CD4-positive, alpha-beta T cell (primary cell): ENCODE measurements at regions not wholly inside any gene's neighbourhood (a gene's known extent, or its start where the extent isn't known, plus 50 kb on each side); places are given as distances from the start of the nearest gene placed in this dataset.

ENCODE experiments used
- ATAC-seq: fragments of 200-7000 bp; cut with Tn5 transposase; one replicate; pipeline ENCODE4 v1.10.0; 2022; ENCODE audit warnings: mild to moderate bottlenecking; ENCODE audit not compliant: poor library complexity
- CTCF ChIA-PET: fragments of 350-600 bp; sonication (Branson Sonifier 250); formaldehyde crosslinking; loops from one replicate; lab custom pipeline; 2021; ENCODE audit warnings: antibody characterized with exemption, inconsistent platforms; lab: Charles Lee
- POLR2A ChIA-PET: fragments of 350-600 bp; sonication (Branson Sonifier 250); formaldehyde crosslinking; loops from one replicate; lab custom pipeline; 2021; ENCODE audit warnings: antibody characterized with exemption, inconsistent platforms; lab: Charles Lee
- DNase-seq, 14 experiments: peaks; one replicate each; pipeline ENCODE4 v3.0.0-alpha.2; 2013 to 2020; ENCODE audit warnings: mixed read lengths in 2 of 14
- H3K27ac ChIP-seq, 2 donors: one replicate each; pipeline versions ENCODE4 v1.5.1 to v1.7.0; 2013; ENCODE audit warnings: low read length in 2 of 2, low read depth in 1 of 2, mild to moderate bottlenecking in 1 of 2
- H3K27me3 ChIP-seq, 2 experiments: 1 replicate in 1 of 2; 2 replicates in 1 of 2; pipeline versions ENCODE4 v1.6.1 to v1.7.0; 2013; ENCODE audit warnings: low read length in 2 of 2, control low read depth in 1 of 2, mild to moderate bottlenecking in 1 of 2, moderate library complexity in 1 of 2; ENCODE audit not compliant: insufficient read depth in 2 of 2, control insufficient read depth in 1 of 2
- H3K36me3 ChIP-seq: one replicate; pipeline ENCODE4 v1.6.1; 2013; ENCODE audit warnings: low read length, control low read depth; ENCODE audit not compliant: insufficient read depth
- H3K4me1 ChIP-seq: one replicate; pipeline ENCODE4 v1.6.1; 2013; ENCODE audit warnings: low read length, control low read depth; ENCODE audit not compliant: insufficient read depth
- H3K4me3 ChIP-seq: one replicate; pipeline ENCODE4 v1.5.1; 2013; ENCODE audit warnings: mild to moderate bottlenecking, low read length, moderate library complexity
- H3K9me3 ChIP-seq, 2 experiments: 1 replicate in 1 of 2; 2 replicates in 1 of 2; pipeline versions ENCODE4 v1.6.1 to v1.7.0; 2013; ENCODE audit warnings: low read length in 2 of 2, mild to moderate bottlenecking in 2 of 2, control low read depth in 1 of 2, moderate library complexity in 1 of 2; ENCODE audit not compliant: control insufficient read depth in 1 of 2, insufficient read depth in 1 of 2
- H3K27ac Mint-ChIP-seq: one replicate; pipeline ENCODE4 v1.8.0; 2020; ENCODE audit warnings: mixed read lengths
- H3K27me3 Mint-ChIP-seq: one replicate; pipeline ENCODE4 v1.8.0; 2021; ENCODE audit warnings: mixed read lengths
- H3K36me3 Mint-ChIP-seq: one replicate; pipeline ENCODE4 v1.8.0; 2021; ENCODE audit warnings: low read depth, mixed read lengths
- H3K4me1 Mint-ChIP-seq: one replicate; pipeline ENCODE4 v1.8.0; 2021; ENCODE audit warnings: low read depth, mixed read lengths
- H3K4me3 Mint-ChIP-seq: one replicate; pipeline ENCODE4 v1.8.0; 2020; ENCODE audit warnings: mild to moderate bottlenecking, mixed read lengths
- H3K9me3 Mint-ChIP-seq: one replicate; pipeline ENCODE4 v1.8.0; 2020; ENCODE audit warnings: mixed read lengths
- CTCF ChIP-seq: fragments of 200-600 bp; IDR thresholded peaks from one replicate; pipeline ENCODE4 v1.8.0; 2022; ENCODE audit warnings: antibody characterized with exemption, mild to moderate bottlenecking
- intact Hi-C, 2 experiments: fragments of 100-400 bp; cut with DNase I in 1 of 2; cut with micrococcal nuclease in 1 of 2; formaldehyde crosslinking; loops; one replicate each; pipeline versions ENCODE4 v1.15.1 to v1.9.0; 2023 to 2025; cut with DNase I, micrococcal nuclease

DNA sequence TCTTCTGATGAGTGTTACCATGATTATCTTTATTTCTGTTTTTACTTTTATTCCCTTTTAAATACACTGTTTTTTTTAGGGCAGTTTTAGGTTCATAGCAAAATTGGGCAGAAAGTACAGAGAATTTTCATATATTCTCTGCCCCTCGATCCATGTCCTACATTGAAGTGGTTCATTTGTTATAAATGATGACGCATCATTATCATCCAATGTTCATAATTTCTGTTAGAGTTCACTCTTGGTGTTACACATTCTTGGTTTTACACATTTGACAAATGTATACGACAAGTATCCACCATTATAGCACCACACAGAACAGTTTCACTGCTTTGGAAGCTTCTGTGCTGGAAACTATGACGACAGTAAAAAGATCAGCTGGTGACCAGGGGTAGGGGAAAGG is 578.1 kb upstream of the AADAT start:
- ChIA-PET POLR2A (interaction anchor here (0.6 kb wide), 1 partner anchor 68 kb away, joined by 4 read pairs; no protein-coding TSS in a partner anchor), CTCF (no interaction called here)
- no peak overlapping the region for H3K27ac Mint-ChIP-seq
- Histone ChIP-seq H3K36me3 (no peaks in the 10 kb centered on the region), H3K9me3 (no peaks in the 10 kb centered on the region), H3K4me3 (no peak overlapping the region), H3K4me1 (no peaks in the 10 kb centered on the region), H3K27ac (no peak overlapping the region), H3K27me3 (no peaks in the 10 kb centered on the region)
- H3K9me3 Mint-ChIP-seq, result no peaks in the 10 kb centered on the region
- no peaks in the 10 kb centered on the region for H3K27me3 Mint-ChIP-seq
- DNase-seq, result no peak
- no peak for TF ChIP-seq CTCF
- H3K4me1 Mint-ChIP-seq, result no peaks in the 10 kb centered on the region
- no peak overlapping the region for H3K4me3 Mint-ChIP-seq
- intact Hi-C loops, result no loop called here
- H3K36me3 Mint-ChIP-seq, result no peaks in the 10 kb centered on the region
- no peak for ATAC-seq

DNA sequence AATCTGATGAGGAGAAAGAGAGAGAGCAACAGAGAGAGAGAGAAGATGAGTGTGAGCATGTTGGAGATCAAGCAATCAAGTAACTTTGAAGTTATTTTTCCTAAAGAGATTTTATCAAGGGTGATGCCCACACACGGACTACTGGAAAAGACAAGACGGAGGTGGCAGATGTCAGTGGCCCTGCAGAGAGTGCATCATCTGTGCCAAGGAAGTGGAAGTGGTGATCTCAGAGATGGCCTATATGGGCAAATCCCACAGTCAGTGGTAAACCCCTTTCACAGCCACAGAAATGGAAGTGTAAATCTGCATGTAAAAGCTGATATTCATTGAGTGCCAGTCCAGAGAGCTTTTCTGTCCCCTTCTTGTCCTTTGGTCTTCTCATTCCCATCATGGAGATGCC is 577.2 kb upstream of the AADAT start:
- Histone ChIP-seq H3K4me3 (no peak overlapping the region), H3K27me3 (no peaks in the 10 kb centered on the region), H3K27ac (no peak overlapping the region), H3K36me3 (no peaks in the 10 kb centered on the region), H3K9me3 (no peaks in the 10 kb centered on the region), H3K4me1 (no peaks in the 10 kb centered on the region)
- H3K9me3 Mint-ChIP-seq, result no peaks in the 10 kb centered on the region
- H3K36me3 Mint-ChIP-seq, result no peaks in the 10 kb centered on the region
- DNase-seq (no peak), ATAC-seq (no peak)
- POLR2A ChIA-PET, result no interaction called here
- no peak overlapping the region for H3K4me3 Mint-ChIP-seq
- H3K27me3 Mint-ChIP-seq, result no peaks in the 10 kb centered on the region
- intact Hi-C loops, result no loop called here
- CTCF ChIA-PET, result no interaction called here
- H3K27ac Mint-ChIP-seq, result no peak overlapping the region
- no peaks in the 10 kb centered on the region for H3K4me1 Mint-ChIP-seq
- TF ChIP-seq CTCF, result no peak

DNA sequence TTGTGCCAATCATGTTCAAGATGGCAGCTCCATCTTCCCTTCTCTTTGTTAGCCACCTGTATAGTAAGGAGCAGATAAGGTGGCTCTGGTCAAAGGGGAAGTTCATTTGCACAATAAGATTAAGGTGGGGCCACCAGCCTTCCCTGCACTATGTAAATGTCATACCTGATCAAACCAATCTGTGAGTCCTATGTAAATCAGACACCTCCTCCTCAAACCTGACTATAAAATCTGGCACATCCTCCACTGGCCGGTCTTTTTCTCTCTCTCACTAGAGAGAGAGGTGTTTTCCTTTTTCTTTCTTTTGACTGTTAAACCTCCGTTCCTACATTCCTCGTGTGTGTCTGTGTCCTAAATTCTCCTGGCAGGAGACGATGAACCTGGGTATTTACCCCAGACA is 572.5 kb upstream of the AADAT start:
- CTCF ChIA-PET, result no interaction called here
- H3K36me3 Mint-ChIP-seq, result no peaks in the 10 kb centered on the region
- no peak overlapping the region for H3K4me3 Mint-ChIP-seq
- Histone ChIP-seq H3K9me3 (peaks cover 0 to 4% of the 10 kb centered on the region in 2 experiments), H3K4me1 (no peaks in the 10 kb centered on the region), H3K27ac (no peak overlapping the region), H3K4me3 (no peak overlapping the region), H3K27me3 (no peaks in the 10 kb centered on the region), H3K36me3 (no peaks in the 10 kb centered on the region)
- no peaks in the 10 kb centered on the region for H3K27me3 Mint-ChIP-seq
- POLR2A ChIA-PET, result no interaction called here
- TF ChIP-seq CTCF, result no peak
- ATAC-seq (no peak), DNase-seq (no peak)
- intact Hi-C loops, result no loop called here
- H3K27ac Mint-ChIP-seq, result no peak overlapping the region
- H3K9me3 Mint-ChIP-seq, result no peaks in the 10 kb centered on the region
- H3K4me1 Mint-ChIP-seq, result no peaks in the 10 kb centered on the region
